Neuronal stem cell (in vitro differentiated cells): ENCODE measurements at regions not wholly inside any gene's neighbourhood (a gene's known extent, or its start where the extent isn't known, plus 50 kb on each side); places are given as distances from the start of the nearest gene placed in this dataset.
"Not testable (repeated sequence)": the region's sequence is repeated elsewhere in the genome, so short reads cannot be mapped to it uniquely, and the experiment has no call there.

Experiments
- DNase-seq: peaks from one replicate; pipeline ENCODE4 v3.0.0-alpha.2; 2013; ENCODE audit warnings: low spot score
- H2AFZ ChIP-seq: one replicate; pipeline ENCODE4 v1.6.1; 2013; ENCODE audit warnings: mild to moderate bottlenecking, low read length, inconsistent platforms
- H2AK5ac ChIP-seq: 2 replicates; pipeline ENCODE4 v1.6.1; 2013; ENCODE audit warnings: low read depth, mild to moderate bottlenecking, inconsistent platforms, low read length, moderate library complexity, mixed read lengths
- H2BK120ac ChIP-seq: 2 replicates; pipeline ENCODE4 v1.6.1; 2013; ENCODE audit warnings: low read depth, mild to moderate bottlenecking, inconsistent platforms, low read length, moderate library complexity, mixed read lengths
- H2BK12ac ChIP-seq: one replicate; pipeline ENCODE4 v1.6.1; 2013; ENCODE audit warnings: low read length, inconsistent platforms
- H2BK15ac ChIP-seq: 2 replicates; pipeline ENCODE4 v1.6.1; 2013; ENCODE audit warnings: mild to moderate bottlenecking, low read length, inconsistent platforms, mixed read lengths
- H2BK5ac ChIP-seq: one replicate; pipeline ENCODE4 v1.6.1; 2013; ENCODE audit warnings: inconsistent platforms, mild to moderate bottlenecking, low read length, moderate library complexity
- H3K14ac ChIP-seq: one replicate; pipeline ENCODE4 v1.6.1; 2013; ENCODE audit warnings: low read length, inconsistent platforms
- H3K18ac ChIP-seq: 2 replicates; pipeline ENCODE4 v1.6.1; 2013; ENCODE audit warnings: low read length, inconsistent platforms
- H3K23ac ChIP-seq: 2 replicates; pipeline ENCODE4 v1.6.1; 2013; ENCODE audit warnings: low read depth, mild to moderate bottlenecking, mixed read lengths, low read length, inconsistent platforms; ENCODE audit not compliant: poor library complexity
- H3K27ac ChIP-seq: replicated peaks from 3 replicates; pipeline ENCODE4 v1.5.1; 2013; ENCODE audit warnings: low read length, inconsistent platforms
- H3K27me3 ChIP-seq, 3 experiments: 2 replicates each; pipeline ENCODE4 v1.6.1; 2013; ENCODE audit warnings: low read length in 3 of 3, mild to moderate bottlenecking in 2 of 3, inconsistent platforms in 1 of 3, low read depth in 1 of 3, mixed read lengths in 1 of 3, moderate library complexity in 1 of 3; ENCODE audit not compliant: control insufficient read depth in 3 of 3, insufficient read depth in 3 of 3
- H3K36me3 ChIP-seq, 2 donors: replicated peaks in 1 of 2; 2 replicates each; pipeline ENCODE4 v1.6.1; 2013; ENCODE audit warnings: low read length in 2 of 2; ENCODE audit not compliant: control insufficient read depth in 2 of 2, insufficient read depth in 2 of 2
- H3K4ac ChIP-seq: 2 replicates; pipeline ENCODE4 v1.6.1; 2013; ENCODE audit warnings: inconsistent platforms, mild to moderate bottlenecking, low read length, moderate library complexity
- H3K4me1 ChIP-seq, 2 donors: 1 replicate in 1 of 2; 2 replicates in 1 of 2; pipeline ENCODE4 v1.6.1; 2013; ENCODE audit warnings: low read length in 2 of 2, low read depth in 1 of 2; ENCODE audit not compliant: control insufficient read depth in 2 of 2, insufficient read depth in 1 of 2
- H3K4me2 ChIP-seq: one replicate; pipeline ENCODE4 v1.6.1; 2013; ENCODE audit warnings: mild to moderate bottlenecking, low read length, inconsistent platforms; ENCODE audit not compliant: insufficient read depth, poor library complexity, severe bottlenecking
- H3K4me3 ChIP-seq, 2 donors: 2 replicates each; pipeline ENCODE4 v1.5.1; 2013; ENCODE audit warnings: low read length in 2 of 2, mild to moderate bottlenecking in 2 of 2, inconsistent platforms in 1 of 2, moderate library complexity in 1 of 2
- H3K79me1 ChIP-seq: one replicate; pipeline ENCODE4 v1.6.1; 2013; ENCODE audit warnings: low read depth, mild to moderate bottlenecking, inconsistent platforms, low read length, moderate library complexity
- H3K9ac ChIP-seq: one replicate; pipeline ENCODE4 v1.6.1; 2013; ENCODE audit warnings: mild to moderate bottlenecking, low read depth, low read length, inconsistent platforms; ENCODE audit not compliant: poor library complexity
- H3K9me3 ChIP-seq, 2 donors: replicated peaks in 1 of 2; 2 replicates each; pipeline versions ENCODE3 to v1.6.1; 2013; ENCODE audit warnings: low read length in 2 of 2, mild to moderate bottlenecking in 2 of 2, inconsistent platforms in 1 of 2, low read depth in 1 of 2, mixed read lengths in 1 of 2, moderate library complexity in 1 of 2; ENCODE audit not compliant: control insufficient read depth in 2 of 2, insufficient read depth in 1 of 2
- H4K8ac ChIP-seq: one replicate; pipeline ENCODE4 v1.6.1; 2013; ENCODE audit warnings: low read depth, mild to moderate bottlenecking, inconsistent platforms, low read length, moderate library complexity
- H4K91ac ChIP-seq: one replicate; pipeline ENCODE4 v1.6.1; 2013; ENCODE audit warnings: low read length, low read depth, mild to moderate bottlenecking, inconsistent platforms; ENCODE audit not compliant: poor library complexity
- WGBS, 2 donors: extraction: QIAGEN DNeasy Blood & Tissue Kit; methylation state at CpG; one replicate each; pipeline ENCODE4 v1.1.7; 2013; ENCODE audit warnings: missing lambda C conversion rate in 2 of 2, mixed read lengths in 1 of 2; ENCODE audit not compliant: insufficient read length in 2 of 2, insufficient replicate concordance in 1 of 2; ENCODE audit errors: extremely low coverage in 2 of 2; 5-methylcytosine and 5-hydroxymethylcytosine counted together

DNA sequence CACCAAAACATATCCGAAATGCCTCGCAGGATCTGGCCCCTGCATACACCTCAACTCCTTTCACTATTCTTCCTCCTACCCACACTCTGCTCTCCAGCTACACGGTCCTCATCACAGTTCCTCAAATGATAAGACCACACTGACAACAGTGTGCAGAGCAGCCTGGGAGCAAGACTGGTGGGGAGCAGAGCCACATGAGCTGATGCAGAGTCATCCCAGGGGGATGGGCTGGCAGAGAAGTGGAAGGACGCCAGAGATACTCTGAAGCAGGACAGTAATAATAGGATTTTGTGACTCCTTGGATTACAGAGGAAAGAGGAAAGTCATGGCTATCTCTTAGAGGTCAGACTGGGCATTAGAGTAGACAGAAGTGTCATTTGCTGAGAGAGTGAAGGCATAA, 167.2 kb downstream of the AVL9 start:
- H3K23ac ChIP-seq, H3K14ac ChIP-seq, H3K79me1 ChIP-seq, H3K27ac ChIP-seq, H4K8ac ChIP-seq, H4K91ac ChIP-seq, H2AK5ac ChIP-seq, H3K9ac ChIP-seq, H2BK15ac ChIP-seq, H3K4me3 ChIP-seq, H2BK120ac ChIP-seq, H2AFZ ChIP-seq, H3K18ac ChIP-seq, H3K36me3 ChIP-seq, H3K4ac ChIP-seq, H3K9me3 ChIP-seq, H2BK12ac ChIP-seq, H3K4me1 ChIP-seq, H2BK5ac ChIP-seq, DNase-seq, H3K4me2 ChIP-seq, H3K27me3 ChIP-seq: not testable (repeated sequence)
- no CpG with 5 or more reads among the region's 4 CpGs for WGBS, 2 donors

DNA sequence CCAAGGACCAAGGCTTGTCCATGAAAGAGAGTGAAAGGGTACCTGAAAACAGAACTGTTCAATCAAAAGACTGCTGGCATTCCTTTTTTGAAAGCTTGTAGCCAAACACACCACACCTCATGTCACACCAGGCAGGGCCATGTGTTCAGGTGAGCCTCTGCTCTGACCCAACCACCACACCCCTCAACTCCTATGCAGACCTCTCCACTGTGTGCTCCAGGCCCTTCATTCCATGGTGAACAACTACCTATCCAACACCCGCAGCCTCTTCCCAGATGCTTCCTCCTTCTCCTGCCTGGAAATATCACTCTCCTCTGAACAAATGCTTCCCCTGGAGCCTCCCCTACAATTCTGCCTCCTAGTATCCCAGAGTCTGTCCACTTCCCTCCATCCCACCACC, 166.6 kb downstream of the AVL9 start:
- Histone ChIP-seq H2BK12ac (no peak overlapping the region), H3K27ac (no peak overlapping the region), H3K9me3 (no peaks in the 10 kb centered on the region), H3K36me3 (no peaks in the 10 kb centered on the region), H3K4me1 (peaks cover 2 to 5% of the 10 kb centered on the region in 2 donors), H3K79me1 (no peaks in the 10 kb centered on the region), H4K8ac (no peak overlapping the region), H2BK120ac (no peak overlapping the region), H3K9ac (no peak overlapping the region), H3K23ac (no peak overlapping the region), H2AFZ (no peak overlapping the region), H4K91ac (no peak overlapping the region), H3K14ac (no peak overlapping the region), H3K4ac (no peak overlapping the region), H3K4me2 (no peak overlapping the region), H2BK5ac (no peak overlapping the region), H3K4me3 (no peak overlapping the region), H3K18ac (no peak overlapping the region), H3K27me3 (no peaks in the 10 kb centered on the region), H2BK15ac (no peak overlapping the region), H2AK5ac (no peak overlapping the region)
- DNase-seq: no peak
- no CpG with 5 or more reads among the region's 1 CpG for WGBS, 2 donors

DNA sequence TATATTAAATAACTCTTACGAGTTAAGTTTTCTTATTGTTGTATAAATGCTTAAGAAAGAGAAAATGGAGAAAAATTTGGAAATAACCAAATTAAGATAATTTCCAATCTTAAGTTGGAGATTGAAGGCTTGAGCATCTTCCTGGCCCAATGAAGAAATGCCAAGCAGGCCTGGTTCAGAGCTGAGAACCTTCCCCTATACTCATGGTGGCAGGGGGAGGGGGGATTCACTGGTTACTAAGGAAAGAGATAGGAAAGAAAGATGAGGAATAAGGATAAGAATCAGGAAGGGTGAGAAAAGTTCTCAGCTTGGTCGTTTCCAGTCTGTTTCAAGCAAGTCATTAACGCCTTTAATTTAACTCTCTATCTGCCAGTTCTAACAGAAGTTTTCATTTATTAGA, 166.2 kb downstream of the AVL9 start:
- Histone ChIP-seq H2AK5ac (no peak overlapping the region), H2AFZ (no peak overlapping the region), H2BK120ac (no peak overlapping the region), H3K23ac (no peak overlapping the region), H3K9me3 (no peaks in the 10 kb centered on the region), H3K18ac (no peak overlapping the region), H3K27ac (no peak overlapping the region), H2BK12ac (no peak overlapping the region), H4K91ac (no peak overlapping the region), H4K8ac (no peak overlapping the region), H3K14ac (no peak overlapping the region), H3K4ac (no peak overlapping the region), H2BK15ac (no peak overlapping the region), H3K4me1 (peaks cover 2 to 5% of the 10 kb centered on the region in 2 donors), H3K9ac (no peak overlapping the region), H3K4me3 (no peak overlapping the region), H3K27me3 (no peaks in the 10 kb centered on the region), H2BK5ac (no peak overlapping the region), H3K36me3 (no peaks in the 10 kb centered on the region), H3K4me2 (no peak overlapping the region), H3K79me1 (no peaks in the 10 kb centered on the region)
- no CpG with 5 or more reads among the region's 3 CpGs for WGBS, 2 donors
- no peak for DNase-seq

DNA sequence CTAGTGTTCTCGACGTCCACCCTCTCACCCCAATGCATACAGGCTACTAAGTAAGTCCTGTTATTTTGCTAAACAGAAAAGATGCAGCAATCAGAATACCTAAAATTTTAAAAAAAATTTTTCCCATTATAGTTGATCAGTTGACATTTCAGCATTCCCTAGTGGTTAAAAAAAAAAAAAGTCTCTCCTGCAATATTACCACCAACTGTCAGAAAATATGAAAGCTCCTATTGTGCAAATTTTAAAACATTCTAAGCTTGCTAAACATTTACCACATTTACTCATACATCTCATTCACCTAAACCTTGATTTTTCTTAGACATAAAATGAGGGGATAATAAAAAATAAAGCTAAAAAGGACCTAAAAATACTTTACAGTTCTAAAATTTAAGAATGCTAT, 165.6 kb downstream of the AVL9 start:
- no peak overlapping the region for H2BK5ac ChIP-seq
- H3K27me3 ChIP-seq: no peaks in the 10 kb centered on the region
- H3K79me1 ChIP-seq: no peaks in the 10 kb centered on the region
- DNase-seq: no peak
- no peak overlapping the region for H4K8ac ChIP-seq
- H3K27ac ChIP-seq: no peak overlapping the region
- no peak overlapping the region for H3K9ac ChIP-seq
- H2AFZ ChIP-seq: no peak overlapping the region
- H3K14ac ChIP-seq: no peak overlapping the region
- no peak overlapping the region for H3K4me3 ChIP-seq
- no peak overlapping the region for H4K91ac ChIP-seq
- no peak overlapping the region for H2BK120ac ChIP-seq
- no peak overlapping the region for H3K23ac ChIP-seq
- no peak overlapping the region for H2AK5ac ChIP-seq
- H3K4ac ChIP-seq: no peak overlapping the region
- no peaks in the 10 kb centered on the region for H3K9me3 ChIP-seq
- no peak overlapping the region for H3K4me2 ChIP-seq
- peaks cover 2 to 5% of the 10 kb centered on the region in 2 donors for H3K4me1 ChIP-seq
- no CpG with 5 or more reads among the region's 2 CpGs for WGBS, 2 donors
- H3K18ac ChIP-seq: no peak overlapping the region
- H2BK15ac ChIP-seq: no peak overlapping the region
- no peaks in the 10 kb centered on the region for H3K36me3 ChIP-seq
- no peak overlapping the region for H2BK12ac ChIP-seq
